Colonic mucosa (tissue), 4 donors: ENCODE measurements at regions not wholly inside any gene's neighbourhood (a gene's known extent, or its start where the extent isn't known, plus 50 kb on each side); places are given as distances from the start of the nearest gene placed in this dataset.

Experiments used
- DNase-seq: peaks from one replicate; pipeline ENCODE4 v3.0.0-alpha.2; 2020
- H3K27ac ChIP-seq: fragments of 200-600 bp; one replicate; pipeline ENCODE4 v1.8.0; 2021
- H3K27me3 ChIP-seq: fragments of 200-600 bp; one replicate; pipeline ENCODE4 v1.8.0; 2021
- H3K36me3 ChIP-seq: fragments of 200-600 bp; one replicate; pipeline ENCODE4 v1.8.0; 2021
- H3K4me1 ChIP-seq: fragments of 200-600 bp; one replicate; pipeline ENCODE4 v1.8.0; 2021; ENCODE audit warnings: mild to moderate bottlenecking
- H3K4me3 ChIP-seq: fragments of 200-600 bp; one replicate; pipeline ENCODE4 v1.8.0; 2021
- H3K9ac ChIP-seq, 2 donors: one replicate each; pipeline ENCODE4 v1.7.0; 2013; ENCODE audit warnings: control low read depth in 2 of 2, low read depth in 2 of 2, low read length in 2 of 2
- H3K9me3 ChIP-seq: fragments of 200-600 bp; one replicate; pipeline ENCODE4 v1.8.0; 2021
- CTCF ChIP-seq: fragments of 200-600 bp; IDR thresholded peaks from one replicate; pipeline ENCODE4 v1.8.0; 2022; ENCODE audit warnings: antibody characterized with exemption, mild to moderate bottlenecking
- intact Hi-C: fragments of 100-400 bp; cut with DNase I; formaldehyde crosslinking; loops from one replicate; pipeline ENCODE4 v1.14.1; 2022
- donor health status: healthy.
- donor health status: DM: no; HTN: no; CAD: no.
- donor health status: DM: no; HTN: no; CAD: no.

DNA sequence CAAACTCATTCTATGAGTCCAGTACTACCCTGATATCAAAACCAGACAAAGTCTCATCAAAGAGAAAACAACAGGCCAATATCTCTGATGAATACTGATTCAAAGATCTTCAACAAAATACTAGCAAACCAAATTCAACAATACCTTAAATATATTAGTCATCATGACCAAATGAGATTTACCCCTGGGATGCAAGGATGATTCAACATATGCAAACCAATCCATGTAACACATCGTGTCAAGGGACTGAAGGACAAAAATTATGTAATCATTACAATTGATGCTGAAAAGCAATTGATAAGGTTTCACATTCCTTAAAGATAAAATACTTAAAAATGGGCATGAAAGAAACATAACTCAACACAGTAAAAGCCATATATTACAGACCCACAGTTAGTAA is 1476.9 kb downstream of the SI start:
- no peak for TF ChIP-seq CTCF
- intact Hi-C loops = no loop called here
- H3K27me3 ChIP-seq = no peaks in the 10 kb centered on the region
- no peak overlapping the region for H3K27ac ChIP-seq
- no peaks in the 10 kb centered on the region for H3K9me3 ChIP-seq
- no peaks in the 10 kb centered on the region for H3K36me3 ChIP-seq
- no peaks in the 10 kb centered on the region for H3K4me1 ChIP-seq
- H3K4me3 ChIP-seq = no peak overlapping the region
- DNase-seq = no peak
- no peak overlapping the region for H3K9ac ChIP-seq

DNA sequence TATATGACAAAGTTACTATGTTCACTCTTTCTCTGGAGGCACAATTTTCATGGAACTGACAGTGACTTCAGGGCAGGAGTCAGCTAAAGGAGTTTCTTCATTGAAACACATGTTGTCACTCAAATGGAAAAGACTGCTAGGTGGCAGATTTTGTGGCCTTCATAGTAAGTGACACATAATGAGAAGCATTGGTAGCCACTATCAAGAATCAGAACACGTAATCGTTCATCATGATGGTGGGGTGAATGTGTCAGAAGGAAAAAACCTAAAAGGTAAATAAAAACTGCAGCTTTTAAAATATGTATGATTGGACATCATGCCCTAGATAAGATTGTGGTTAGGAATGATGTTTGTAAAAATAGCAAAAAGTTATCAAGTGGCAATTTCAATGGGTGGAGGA is 1491.0 kb downstream of the SI start:
- intact Hi-C loops = no loop called here
- Histone ChIP-seq H3K9me3 (no peaks in the 10 kb centered on the region), H3K27me3 (no peaks in the 10 kb centered on the region), H3K4me3 (no peak overlapping the region), H3K36me3 (no peaks in the 10 kb centered on the region), H3K4me1 (no peaks in the 10 kb centered on the region), H3K9ac (no peak overlapping the region), H3K27ac (no peak overlapping the region)
- no peak for DNase-seq
- TF ChIP-seq CTCF = no peak

DNA sequence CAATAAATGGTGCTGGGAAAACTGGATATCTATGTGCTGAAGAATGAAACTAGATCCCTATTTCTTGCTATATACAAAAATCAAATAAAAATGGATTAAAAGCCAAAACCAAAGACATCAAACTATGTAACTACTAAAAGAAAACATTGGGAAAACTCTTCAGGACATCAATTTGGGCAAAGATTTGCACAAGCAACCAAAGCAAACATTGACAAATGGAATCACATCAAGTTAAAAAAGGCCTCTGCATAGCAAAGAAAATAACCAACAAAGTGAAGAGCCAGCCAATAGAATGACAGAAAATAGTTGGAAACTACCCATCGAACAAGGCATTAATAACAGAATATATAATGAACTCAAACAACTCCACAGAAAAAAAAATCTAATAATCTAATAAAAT is 1495.3 kb downstream of the SI start:
- intact Hi-C loops = no loop called here
- TF ChIP-seq CTCF = no peak
- DNase-seq = no peak
- H3K9ac ChIP-seq = no peak overlapping the region
- H3K27me3 ChIP-seq = no peaks in the 10 kb centered on the region
- no peaks in the 10 kb centered on the region for H3K9me3 ChIP-seq
- H3K27ac ChIP-seq = no peak overlapping the region
- no peaks in the 10 kb centered on the region for H3K4me1 ChIP-seq
- H3K36me3 ChIP-seq = no peaks in the 10 kb centered on the region
- H3K4me3 ChIP-seq = no peak overlapping the region

GRCh38 chr3:163577271-163577670 is 1501.0 kb downstream of the SI start:
- Histone ChIP-seq H3K9me3 (no peaks in the 10 kb centered on the region), H3K27me3 (no peaks in the 10 kb centered on the region), H3K4me1 (no peaks in the 10 kb centered on the region), H3K36me3 (no peaks in the 10 kb centered on the region), H3K4me3 (no peak overlapping the region), H3K9ac (no peak overlapping the region), H3K27ac (no peak overlapping the region)
- no peak for TF ChIP-seq CTCF
- intact Hi-C loops = no loop called here
- DNase-seq = no peak

DNA sequence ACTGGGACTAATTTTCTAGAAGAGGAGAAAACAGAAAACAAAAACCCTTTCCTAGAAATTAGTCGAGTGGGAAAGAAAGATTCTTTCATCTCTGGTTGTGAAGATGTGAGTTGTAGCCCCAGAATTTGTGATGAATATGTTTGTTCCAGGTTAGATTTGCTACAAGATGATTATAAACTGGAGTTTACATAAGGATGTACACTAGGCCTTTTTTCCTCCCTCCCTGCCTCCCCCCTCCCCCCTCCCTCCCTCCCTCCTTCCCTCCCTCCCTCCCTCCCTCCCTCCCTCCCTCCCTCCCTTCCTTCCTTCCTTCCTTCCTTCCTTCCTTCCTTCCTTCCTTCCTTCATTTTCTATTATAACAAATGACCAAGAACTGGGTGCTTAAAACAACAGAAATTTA is 1502.0 kb downstream of the SI start:
- DNase-seq = no peak
- TF ChIP-seq CTCF = no peak
- Histone ChIP-seq H3K27me3 (no peaks in the 10 kb centered on the region), H3K36me3 (no peaks in the 10 kb centered on the region), H3K9me3 (no peaks in the 10 kb centered on the region), H3K4me1 (no peaks in the 10 kb centered on the region), H3K9ac (no peak overlapping the region), H3K27ac (no peak overlapping the region), H3K4me3 (no peak overlapping the region)
- intact Hi-C loops = no loop called here

- no peak for DNase-seq
- Histone ChIP-seq H3K27me3 (no peaks in the 10 kb centered on the region), H3K27ac (no peak overlapping the region), H3K9me3 (no peaks in the 10 kb centered on the region), H3K4me1 (no peaks in the 10 kb centered on the region), H3K4me3 (no peak overlapping the region), H3K9ac (no peak overlapping the region), H3K36me3 (no peaks in the 10 kb centered on the region)
- intact Hi-C loops = no loop called here
- no peak for TF ChIP-seq CTCF
These were observed 1505.0 kb downstream of the SI start for GRCh38 chr3:163573324-163573723.
